ENCODE measurements at regions not wholly inside any gene's neighbourhood (a gene's known extent, or its start where the extent isn't known, plus 50 kb on each side); places are given as distances from the start of the nearest gene placed in this dataset.

- Mint-ChIP-seq H3K36me3 (ENCODE audit: low read depth) (no peaks in the 10 kb centered on the region), H3K4me3 (no peak overlapping the region), H3K4me1 (ENCODE audit: low read depth) (no peaks in the 10 kb centered on the region), H3K27ac (no peak overlapping the region), H3K9me3 (peaks cover under 1% of the 10 kb centered on the region), H3K27me3 (ENCODE audit: low read depth) (peaks cover 8% of the 10 kb centered on the region)
- intact Hi-C loops (cut with micrococcal nuclease) = no loop called here
- CTCF ChIA-PET = no interaction called here
- DNase-seq = peak; percentile 47
These were observed 189.0 kb downstream of the GALNT1 start for GRCh38 chr18:35770376-35771014.

GRCh38 chr18:35771172-35771571 lies 189.6 kb downstream of the GALNT1 start:
- no peaks in the 10 kb centered on the region for H3K36me3 Mint-ChIP-seq (ENCODE audit: low read depth)
- no peak overlapping the region for H3K4me3 Mint-ChIP-seq
- no peaks in the 10 kb centered on the region for H3K9me3 Mint-ChIP-seq
- H3K4me1 Mint-ChIP-seq (ENCODE audit: low read depth) = no peaks in the 10 kb centered on the region
- no peak for DNase-seq
- no peak overlapping the region for H3K27ac Mint-ChIP-seq
- intact Hi-C loops (cut with micrococcal nuclease) = no loop called here
- H3K27me3 Mint-ChIP-seq (ENCODE audit: low read depth) = peaks cover 7% of the 10 kb centered on the region
- CTCF ChIA-PET = no interaction called here

GRCh38 chr18:35775887-35776286 lies 194.3 kb downstream of the GALNT1 start:
- intact Hi-C loops (cut with micrococcal nuclease) = no loop called here
- Mint-ChIP-seq H3K27ac (no peak overlapping the region), H3K27me3 (ENCODE audit: low read depth) (peaks cover 7% of the 10 kb centered on the region), H3K4me1 (ENCODE audit: low read depth) (no peaks in the 10 kb centered on the region), H3K4me3 (no peak overlapping the region), H3K9me3 (no peaks in the 10 kb centered on the region), H3K36me3 (ENCODE audit: low read depth) (no peaks in the 10 kb centered on the region)
- CTCF ChIA-PET = no interaction called here
- DNase-seq = no peak

- CTCF ChIA-PET = interaction anchor here (0.7 kb wide), 1 partner anchor 35 kb away, joined by 5 read pairs; no protein-coding TSS in a partner anchor
- H3K27ac Mint-ChIP-seq = no peak overlapping the region
These were observed 194.9 kb downstream of the GALNT1 start for GRCh38 chr18:35776473-35776872.

GRCh38 chr18:35777039-35777438 lies 195.4 kb upstream of the RMP24 start:
- DNase-seq = no peak
- intact Hi-C loops (cut with micrococcal nuclease) = no loop called here
- no peak overlapping the region for H3K4me3 Mint-ChIP-seq
- peaks cover 7% of the 10 kb centered on the region for H3K27me3 Mint-ChIP-seq (ENCODE audit: low read depth)
- CTCF ChIA-PET = interaction anchor here (0.7 kb wide), 1 partner anchor 36 kb away, joined by 5 read pairs; no protein-coding TSS in a partner anchor
- no peak overlapping the region for H3K27ac Mint-ChIP-seq
- H3K9me3 Mint-ChIP-seq = no peaks in the 10 kb centered on the region
- H3K4me1 Mint-ChIP-seq (ENCODE audit: low read depth) = no peaks in the 10 kb centered on the region
- no peaks in the 10 kb centered on the region for H3K36me3 Mint-ChIP-seq (ENCODE audit: low read depth)

More at GRCh38 chr18:35776473-35776872, 194.9 kb downstream of the GALNT1 start:
- intact Hi-C loops (cut with micrococcal nuclease) = no loop called here
- no peak for DNase-seq
- Mint-ChIP-seq H3K4me3 (no peak overlapping the region), H3K36me3 (ENCODE audit: low read depth) (no peaks in the 10 kb centered on the region), H3K4me1 (ENCODE audit: low read depth) (no peaks in the 10 kb centered on the region), H3K9me3 (no peaks in the 10 kb centered on the region), H3K27me3 (ENCODE audit: low read depth) (peaks cover 7% of the 10 kb centered on the region)

- H3K36me3 Mint-ChIP-seq (ENCODE audit: low read depth) = no peaks in the 10 kb centered on the region
- no peak for DNase-seq
- H3K9me3 Mint-ChIP-seq = no peaks in the 10 kb centered on the region
- no peak overlapping the region for H3K27ac Mint-ChIP-seq
- no peak overlapping the region for H3K4me3 Mint-ChIP-seq
- H3K4me1 Mint-ChIP-seq (ENCODE audit: low read depth) = no peaks in the 10 kb centered on the region
- peaks cover 7% of the 10 kb centered on the region for H3K27me3 Mint-ChIP-seq (ENCODE audit: low read depth)
- CTCF ChIA-PET = interaction anchor here (1.0 kb wide), 1 partner anchor 23 kb away, joined by 3 read pairs; no protein-coding TSS in a partner anchor
- intact Hi-C loops (cut with micrococcal nuclease) = no loop called here
These were observed 193.4 kb upstream of the RMP24 start for GRCh38 chr18:35778850-35779627.

- CTCF ChIA-PET = interaction anchor here (1.1 kb wide), 1 partner anchor 18 kb away, joined by 3 read pairs; no protein-coding TSS in a partner anchor
- no peak for DNase-seq
- Mint-ChIP-seq H3K36me3 (ENCODE audit: low read depth) (no peaks in the 10 kb centered on the region), H3K4me3 (no peak overlapping the region), H3K27me3 (ENCODE audit: low read depth) (peaks cover 6% of the 10 kb centered on the region), H3K27ac (no peak overlapping the region), H3K4me1 (ENCODE audit: low read depth) (no peaks in the 10 kb centered on the region), H3K9me3 (no peaks in the 10 kb centered on the region)
- intact Hi-C loops (cut with micrococcal nuclease) = no loop called here
These were observed 191.5 kb upstream of the RMP24 start for GRCh38 chr18:35780937-35781336.

- intact Hi-C loops (cut with micrococcal nuclease) = no loop called here
- no peak for DNase-seq
- no peak overlapping the region for H3K27ac Mint-ChIP-seq
- H3K36me3 Mint-ChIP-seq (ENCODE audit: low read depth) = no peaks in the 10 kb centered on the region
- no peak overlapping the region for H3K4me3 Mint-ChIP-seq
- CTCF ChIA-PET = interaction anchor here (1.1 kb wide), 1 partner anchor 158 kb away, joined by 4 read pairs; no protein-coding TSS in a partner anchor
- no peaks in the 10 kb centered on the region for H3K9me3 Mint-ChIP-seq
- no peaks in the 10 kb centered on the region for H3K4me1 Mint-ChIP-seq (ENCODE audit: low read depth)
- peaks cover 6% of the 10 kb centered on the region for H3K27me3 Mint-ChIP-seq (ENCODE audit: low read depth)
These were observed 189.6 kb upstream of the RMP24 start for GRCh38 chr18:35782926-35783325.

GRCh38 chr18:35786365-35787042 lies 186.0 kb upstream of the RMP24 start:
- CTCF ChIA-PET = no interaction called here
- intact Hi-C loops (cut with micrococcal nuclease) = no loop called here
- Mint-ChIP-seq H3K4me1 (ENCODE audit: low read depth) (no peaks in the 10 kb centered on the region), H3K9me3 (no peaks in the 10 kb centered on the region), H3K36me3 (ENCODE audit: low read depth) (no peaks in the 10 kb centered on the region), H3K27me3 (ENCODE audit: low read depth) (peaks cover 13% of the 10 kb centered on the region), H3K27ac (no peak overlapping the region), H3K4me3 (no peak overlapping the region)
- no peak for DNase-seq

GRCh38 chr18:35789543-35789942 lies 182.9 kb upstream of the RMP24 start:
- Mint-ChIP-seq H3K27me3 (ENCODE audit: low read depth) (peaks cover 18% of the 10 kb centered on the region), H3K36me3 (ENCODE audit: low read depth) (no peaks in the 10 kb centered on the region), H3K9me3 (no peaks in the 10 kb centered on the region), H3K27ac (no peak overlapping the region), H3K4me3 (no peak overlapping the region), H3K4me1 (ENCODE audit: low read depth) (no peaks in the 10 kb centered on the region)
- DNase-seq = no peak
- intact Hi-C loops (cut with micrococcal nuclease) = no loop called here
- CTCF ChIA-PET = interaction anchor here (0.5 kb wide), 1 partner anchor 495 kb away, joined by 3 read pairs; no protein-coding TSS in a partner anchor

- H3K4me3 Mint-ChIP-seq = no peak overlapping the region
- intact Hi-C loops (cut with micrococcal nuclease) = no loop called here
- H3K27ac Mint-ChIP-seq = peak overlapping the region; percentile 46
- H3K27me3 Mint-ChIP-seq (ENCODE audit: low read depth) = peaks cover 12% of the 10 kb centered on the region
- CTCF ChIA-PET = no interaction called here
- H3K36me3 Mint-ChIP-seq (ENCODE audit: low read depth) = no peaks in the 10 kb centered on the region
- peaks cover 2% of the 10 kb centered on the region for H3K9me3 Mint-ChIP-seq
- H3K4me1 Mint-ChIP-seq (ENCODE audit: low read depth) = no peaks in the 10 kb centered on the region
- no peak for DNase-seq
These were observed 174.5 kb upstream of the RMP24 start for GRCh38 chr18:35797948-35798347.

GRCh38 chr18:35803551-35803950 lies 168.9 kb upstream of the RMP24 start:
- no peaks in the 10 kb centered on the region for H3K4me1 Mint-ChIP-seq (ENCODE audit: low read depth)
- no peak for DNase-seq
- H3K27me3 Mint-ChIP-seq (ENCODE audit: low read depth) = peaks cover 13% of the 10 kb centered on the region
- no peaks in the 10 kb centered on the region for H3K9me3 Mint-ChIP-seq
- H3K27ac Mint-ChIP-seq = no peak overlapping the region
- CTCF ChIA-PET = no interaction called here
- H3K4me3 Mint-ChIP-seq = no peak overlapping the region
- intact Hi-C loops (cut with micrococcal nuclease) = no loop called here
- no peaks in the 10 kb centered on the region for H3K36me3 Mint-ChIP-seq (ENCODE audit: low read depth)
